ENCODE measurements at regions not wholly inside any gene's neighbourhood (a gene's known extent, or its start where the extent isn't known, plus 50 kb on each side); places are given as distances from the start of the nearest gene placed in this dataset.

DNA sequence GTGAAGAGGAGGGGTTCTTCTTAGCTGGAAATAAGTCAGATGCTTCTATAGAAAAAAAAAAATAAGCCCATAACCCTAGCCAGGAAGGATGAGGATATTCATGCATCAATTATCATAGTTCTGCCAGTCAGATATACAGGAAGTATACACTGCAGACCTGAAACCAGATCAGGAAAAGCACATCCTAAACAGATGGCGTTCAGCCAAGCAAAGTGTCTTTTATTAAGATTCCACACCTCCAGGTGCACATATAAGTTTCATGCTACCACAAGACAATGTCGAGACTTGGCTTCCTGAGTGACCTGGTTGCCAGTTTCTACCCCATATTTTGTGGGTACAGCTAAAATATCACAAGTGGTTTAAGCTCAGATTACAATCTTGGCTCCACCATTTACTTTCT lies 108.3 kb downstream of the CETN3 start:
- intact Hi-C loops (cut with micrococcal nuclease; ENCODE audit: unreplicated experiment), result no loop called here
- Histone ChIP-seq H3K9me2 (ENCODE audit: insufficient read depth, low read length) (no peaks in the 10 kb centered on the region), H3K27ac (ENCODE audit: low read depth, low read length, poor library complexity, severe bottlenecking) (no peak overlapping the region), H3K4me3 (ENCODE audit: low read depth, low read length, poor library complexity, severe bottlenecking) (no peak overlapping the region), H3K9me3 (ENCODE audit: low read length) (no peaks in the 10 kb centered on the region), H4K20me1 (ENCODE audit: insufficient read depth, low read length) (no peaks in the 10 kb centered on the region), H3K4me2 (ENCODE audit: low read length) (peak overlapping the region; percentile 21; the same call in 1 of the 2 replicates), H3K4me1 (ENCODE audit: insufficient read depth, low read length, poor library complexity, severe bottlenecking) (no peaks in the 10 kb centered on the region), H3K36me3 (ENCODE audit: insufficient read depth, low read length) (no peaks in the 10 kb centered on the region), H3K79me2 (ENCODE audit: insufficient read depth, low read depth, low read length) (no peaks in the 10 kb centered on the region), H2AFZ (ENCODE audit: low read length) (no peak overlapping the region)
- CTCF ChIA-PET (ENCODE audit: unreplicated experiment), result no interaction called here
- BruUV-seq (replicated peaks), result no TSS peak
- TF ChIP-seq, protein P1, sequence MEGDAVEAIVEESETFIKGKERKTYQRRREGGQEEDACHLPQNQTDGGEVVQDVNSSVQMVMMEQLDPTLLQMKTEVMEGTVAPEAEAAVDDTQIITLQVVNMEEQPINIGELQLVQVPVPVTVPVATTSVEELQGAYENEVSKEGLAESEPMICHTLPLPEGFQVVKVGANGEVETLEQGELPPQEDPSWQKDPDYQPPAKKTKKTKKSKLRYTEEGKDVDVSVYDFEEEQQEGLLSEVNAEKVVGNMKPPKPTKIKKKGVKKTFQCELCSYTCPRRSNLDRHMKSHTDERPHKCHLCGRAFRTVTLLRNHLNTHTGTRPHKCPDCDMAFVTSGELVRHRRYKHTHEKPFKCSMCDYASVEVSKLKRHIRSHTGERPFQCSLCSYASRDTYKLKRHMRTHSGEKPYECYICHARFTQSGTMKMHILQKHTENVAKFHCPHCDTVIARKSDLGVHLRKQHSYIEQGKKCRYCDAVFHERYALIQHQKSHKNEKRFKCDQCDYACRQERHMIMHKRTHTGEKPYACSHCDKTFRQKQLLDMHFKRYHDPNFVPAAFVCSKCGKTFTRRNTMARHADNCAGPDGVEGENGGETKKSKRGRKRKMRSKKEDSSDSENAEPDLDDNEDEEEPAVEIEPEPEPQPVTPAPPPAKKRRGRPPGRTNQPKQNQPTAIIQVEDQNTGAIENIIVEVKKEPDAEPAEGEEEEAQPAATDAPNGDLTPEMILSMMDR (conservative IDR thresholded peaks at IDR 0.05; ENCODE audit: low read length), result no peak
- no peak for TF ChIP-seq EZH2phosphoT487 (IDR thresholded peaks at IDR 0.05; ENCODE audit: borderline replicate concordance, low read depth, low read length)
- POLR2A ChIA-PET, result no interaction called here
- DNase-seq (ENCODE audit: low spot score), result peak; percentile 37

DNA sequence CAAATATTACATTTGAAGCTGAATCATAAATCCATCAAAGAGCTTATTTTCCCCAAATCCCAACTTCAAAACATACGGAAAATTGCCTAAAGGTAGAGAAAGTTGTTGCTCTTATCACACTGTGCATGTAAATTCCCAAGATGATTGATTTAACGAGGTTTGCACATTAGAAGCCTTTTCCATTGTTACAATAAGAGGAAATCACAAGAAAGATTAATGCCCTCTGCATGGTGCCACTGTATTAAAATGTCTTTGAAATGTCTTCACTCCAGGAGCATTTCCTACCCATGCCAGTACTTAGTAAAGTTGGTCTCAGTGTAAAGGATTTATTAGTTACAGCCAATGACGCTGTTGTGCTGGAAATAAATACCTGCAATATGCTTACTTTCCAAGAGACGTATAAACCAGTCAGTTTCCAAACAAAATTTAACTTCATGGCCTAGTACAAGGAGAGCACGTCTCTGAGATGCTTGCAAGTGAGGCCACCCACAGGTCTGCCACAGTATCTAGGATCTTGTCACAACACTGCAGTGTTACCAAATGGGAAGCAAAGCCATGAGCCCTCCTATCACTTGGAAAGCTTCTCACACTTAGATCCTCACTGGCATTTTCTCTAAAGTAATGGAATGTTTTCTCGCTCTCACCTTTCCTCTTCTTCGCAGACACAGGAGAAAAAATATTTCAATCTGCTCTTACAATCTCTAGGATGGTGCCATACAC lies 112.4 kb downstream of the CETN3 start:
- no peaks in the 10 kb centered on the region for H3K9me3 ChIP-seq (ENCODE audit: low read length)
- no peaks in the 10 kb centered on the region for H3K36me3 ChIP-seq (ENCODE audit: insufficient read depth, low read length)
- no peak overlapping the region for H3K27ac ChIP-seq (ENCODE audit: low read depth, low read length, poor library complexity, severe bottlenecking)
- no peak overlapping the region for H3K4me3 ChIP-seq (ENCODE audit: low read depth, low read length, poor library complexity, severe bottlenecking)
- CTCF ChIA-PET (ENCODE audit: unreplicated experiment), result no interaction called here
- no TSS peak for BruUV-seq (replicated peaks)
- DNase-seq (ENCODE audit: low spot score), result no peak
- POLR2A ChIA-PET, result interaction anchor here (0.6 to 0.7 kb wide), 2 partner anchors 26 to 110 kb away, joined by 6 to 11 read pairs; no protein-coding TSS in a partner anchor
- H3K79me2 ChIP-seq (ENCODE audit: insufficient read depth, low read depth, low read length), result no peaks in the 10 kb centered on the region
- H3K4me2 ChIP-seq (ENCODE audit: low read length), result no peak overlapping the region
- no peak for TF ChIP-seq EZH2phosphoT487 (IDR thresholded peaks at IDR 0.05; ENCODE audit: borderline replicate concordance, low read depth, low read length)
- TF ChIP-seq, protein P1 (conservative IDR thresholded peaks at IDR 0.05; ENCODE audit: low read length), result no peak
- H3K9me2 ChIP-seq (ENCODE audit: insufficient read depth, low read length), result no peaks in the 10 kb centered on the region
- no peak overlapping the region for H2AFZ ChIP-seq (ENCODE audit: low read length)
- H4K20me1 ChIP-seq (ENCODE audit: insufficient read depth, low read length), result no peaks in the 10 kb centered on the region
- intact Hi-C loops (cut with micrococcal nuclease; ENCODE audit: unreplicated experiment), result no loop called here
- H3K4me1 ChIP-seq (ENCODE audit: insufficient read depth, low read length, poor library complexity, severe bottlenecking), result no peaks in the 10 kb centered on the region

DNA sequence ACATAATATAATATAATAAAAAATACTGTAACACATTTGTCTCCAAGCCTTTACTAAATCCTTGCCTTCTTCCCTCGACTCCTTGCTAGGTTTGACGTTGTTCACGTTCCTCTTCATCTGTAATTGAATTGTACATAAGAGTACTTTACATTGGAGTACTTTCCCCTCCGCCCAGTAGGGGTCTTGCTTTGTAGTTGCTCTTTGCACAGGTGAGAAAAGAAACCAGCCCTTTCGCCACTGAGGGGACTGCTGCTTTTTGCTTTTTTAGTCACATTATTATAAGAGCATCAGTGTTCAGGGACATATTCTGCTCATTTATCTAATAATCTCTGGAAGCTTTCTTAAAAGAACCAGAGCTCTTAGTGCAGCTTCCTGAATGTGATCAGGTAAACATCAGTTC lies 115.0 kb downstream of the CETN3 start:
- intact Hi-C loops (cut with micrococcal nuclease; ENCODE audit: unreplicated experiment), result no loop called here
- no TSS peak for BruUV-seq (replicated peaks)
- no peaks in the 10 kb centered on the region for H3K9me3 ChIP-seq (ENCODE audit: low read length)
- ChIA-PET CTCF (ENCODE audit: unreplicated experiment) (no interaction called here), POLR2A (no interaction called here)
- DNase-seq (ENCODE audit: low spot score), result peak; percentile 5
- H3K4me1 ChIP-seq (ENCODE audit: insufficient read depth, low read length, poor library complexity, severe bottlenecking), result no peaks in the 10 kb centered on the region
- H3K4me3 ChIP-seq (ENCODE audit: low read depth, low read length, poor library complexity, severe bottlenecking), result no peak overlapping the region
- no peak overlapping the region for H3K4me2 ChIP-seq (ENCODE audit: low read length)
- no peaks in the 10 kb centered on the region for H3K79me2 ChIP-seq (ENCODE audit: insufficient read depth, low read depth, low read length)
- H3K27ac ChIP-seq (ENCODE audit: low read depth, low read length, poor library complexity, severe bottlenecking), result no peak overlapping the region
- TF ChIP-seq, protein P1 (conservative IDR thresholded peaks at IDR 0.05; ENCODE audit: low read length), result peak; percentile 51
- TF ChIP-seq EZH2phosphoT487 (IDR thresholded peaks at IDR 0.05; ENCODE audit: borderline replicate concordance, low read depth, low read length), result no peak
- H2AFZ ChIP-seq (ENCODE audit: low read length), result no peak overlapping the region
- H4K20me1 ChIP-seq (ENCODE audit: insufficient read depth, low read length), result no peaks in the 10 kb centered on the region
- no peaks in the 10 kb centered on the region for H3K36me3 ChIP-seq (ENCODE audit: insufficient read depth, low read length)
- H3K9me2 ChIP-seq (ENCODE audit: insufficient read depth, low read length), result no peaks in the 10 kb centered on the region

Measured in OCI-LY7 (cell line).